Activated CD4-positive, alpha-beta T cell treated with anti-CD3 and anti-CD28 coated beads, Interleukin-2, amount 10 ng/mL, durations not matched to agents 24 days and 14 days (primary cell): ENCODE measurements at regions not wholly inside any gene's neighbourhood (a gene's known extent, or its start where the extent isn't known, plus 50 kb on each side); places are given as distances from the start of the nearest gene placed in this dataset.
"Not testable (repeated sequence)": the region's sequence is repeated elsewhere in the genome, so short reads cannot be mapped to it uniquely, and the experiment has no call there.

Experiments used
- DNase-seq: peaks from one replicate; pipeline ENCODE4 v3.0.0; 2022
- H3K27ac Mint-ChIP-seq: one replicate; pipeline ENCODE4 v1.8.0; 2022; ENCODE audit warnings: mild to moderate bottlenecking, mixed read lengths
- H3K27me3 Mint-ChIP-seq: one replicate; pipeline ENCODE4 v1.8.0; 2022; ENCODE audit warnings: mixed read lengths
- H3K36me3 Mint-ChIP-seq: one replicate; pipeline ENCODE4 v1.8.0; 2022; ENCODE audit warnings: low read depth, mild to moderate bottlenecking, mixed read lengths
- H3K4me1 Mint-ChIP-seq: one replicate; pipeline ENCODE4 v1.8.0; 2021; ENCODE audit warnings: mixed read lengths
- H3K4me3 Mint-ChIP-seq: one replicate; pipeline ENCODE4 v1.8.0; 2022; ENCODE audit warnings: mild to moderate bottlenecking, moderate library complexity, mixed read lengths
- H3K9me3 Mint-ChIP-seq: one replicate; pipeline ENCODE4 v1.8.0; 2021; ENCODE audit warnings: mixed read lengths
- intact Hi-C: fragments of 100-400 bp; cut with micrococcal nuclease; formaldehyde crosslinking; loops from one replicate; pipeline ENCODE4 v1.15.1; 2023

GRCh38 chr5:157963244-157963643 is 104.3 kb upstream of the CLINT1 start:
- no peak for DNase-seq
- H3K36me3 Mint-ChIP-seq: no peaks in the 10 kb centered on the region
- peaks cover 12% of the 10 kb centered on the region for H3K27me3 Mint-ChIP-seq
- H3K4me3 Mint-ChIP-seq: no peak overlapping the region
- no peak overlapping the region for H3K27ac Mint-ChIP-seq
- H3K9me3 Mint-ChIP-seq: no peaks in the 10 kb centered on the region
- H3K4me1 Mint-ChIP-seq: no peaks in the 10 kb centered on the region
- intact Hi-C loops: no loop called here

DNA sequence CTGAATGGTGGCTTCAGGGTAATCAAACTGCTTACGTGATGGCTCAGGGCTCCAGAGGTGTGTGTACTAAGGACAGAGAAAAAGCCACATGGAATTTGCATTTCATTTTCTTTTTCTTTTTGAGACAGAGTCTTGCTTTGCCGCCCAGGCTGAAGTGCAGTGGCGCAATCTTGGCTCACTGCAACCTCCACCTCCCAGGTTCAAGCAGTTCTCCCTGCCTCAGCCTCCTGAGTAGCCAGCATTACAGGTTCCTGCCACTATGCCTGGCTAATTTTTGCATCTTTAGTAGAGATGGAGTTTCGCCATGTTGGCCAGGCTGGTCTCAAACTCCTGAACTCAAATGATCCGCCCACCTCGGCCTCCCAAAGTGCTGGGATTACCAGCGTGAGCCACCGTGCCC is 103.7 kb upstream of the CLINT1 start:
- H3K36me3 Mint-ChIP-seq, H3K27ac Mint-ChIP-seq, H3K4me3 Mint-ChIP-seq, DNase-seq, H3K4me1 Mint-ChIP-seq, intact Hi-C loops, H3K9me3 Mint-ChIP-seq: not testable (repeated sequence)
- peaks cover 12% of the 10 kb centered on the region for H3K27me3 Mint-ChIP-seq

GRCh38 chr5:157961896-157962590 is 103.1 kb upstream of the CLINT1 start:
- no peaks in the 10 kb centered on the region for H3K4me1 Mint-ChIP-seq
- H3K36me3 Mint-ChIP-seq: no peaks in the 10 kb centered on the region
- no peak overlapping the region for H3K4me3 Mint-ChIP-seq
- DNase-seq: no peak
- no peak overlapping the region for H3K27ac Mint-ChIP-seq
- H3K9me3 Mint-ChIP-seq: no peaks in the 10 kb centered on the region
- intact Hi-C loops: no loop called here
- peaks cover 13% of the 10 kb centered on the region for H3K27me3 Mint-ChIP-seq

- peaks cover 2% of the 10 kb centered on the region for H3K4me1 Mint-ChIP-seq
- H3K4me3 Mint-ChIP-seq: no peak overlapping the region
- H3K9me3 Mint-ChIP-seq: no peaks in the 10 kb centered on the region
- DNase-seq: no peak
- no peak overlapping the region for H3K27ac Mint-ChIP-seq
- H3K36me3 Mint-ChIP-seq: no peaks in the 10 kb centered on the region
- H3K27me3 Mint-ChIP-seq: peaks cover 13% of the 10 kb centered on the region
- intact Hi-C loops: no loop called here
These were observed 102.2 kb upstream of the CLINT1 start for GRCh38 chr5:157961176-157961575.

DNA sequence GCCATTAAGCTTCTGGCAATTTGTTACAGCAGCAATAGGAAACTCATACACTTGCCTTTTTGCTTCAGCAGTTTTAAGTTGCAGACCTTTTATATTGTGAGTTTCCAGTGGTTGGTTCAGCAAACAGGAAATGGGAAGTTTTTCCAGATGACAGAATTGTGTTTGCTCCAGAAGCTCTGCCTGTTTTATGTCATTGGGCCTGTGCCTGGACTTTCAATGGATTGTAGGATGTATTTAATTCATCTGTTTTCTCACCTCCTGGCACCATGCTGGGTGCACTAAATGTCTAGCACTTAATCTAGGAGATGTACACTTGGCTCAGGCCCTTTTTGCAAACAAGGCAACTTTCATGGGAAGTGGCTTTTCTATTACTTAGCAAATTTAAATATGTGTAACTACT is 100.4 kb upstream of the CLINT1 start:
- peaks cover 2% of the 10 kb centered on the region for H3K4me1 Mint-ChIP-seq
- H3K27me3 Mint-ChIP-seq: peaks cover 15% of the 10 kb centered on the region
- no peak for DNase-seq
- no peak overlapping the region for H3K27ac Mint-ChIP-seq
- no peaks in the 10 kb centered on the region for H3K9me3 Mint-ChIP-seq
- H3K36me3 Mint-ChIP-seq: no peaks in the 10 kb centered on the region
- intact Hi-C loops: no loop called here
- H3K4me3 Mint-ChIP-seq: no peak overlapping the region

DNA sequence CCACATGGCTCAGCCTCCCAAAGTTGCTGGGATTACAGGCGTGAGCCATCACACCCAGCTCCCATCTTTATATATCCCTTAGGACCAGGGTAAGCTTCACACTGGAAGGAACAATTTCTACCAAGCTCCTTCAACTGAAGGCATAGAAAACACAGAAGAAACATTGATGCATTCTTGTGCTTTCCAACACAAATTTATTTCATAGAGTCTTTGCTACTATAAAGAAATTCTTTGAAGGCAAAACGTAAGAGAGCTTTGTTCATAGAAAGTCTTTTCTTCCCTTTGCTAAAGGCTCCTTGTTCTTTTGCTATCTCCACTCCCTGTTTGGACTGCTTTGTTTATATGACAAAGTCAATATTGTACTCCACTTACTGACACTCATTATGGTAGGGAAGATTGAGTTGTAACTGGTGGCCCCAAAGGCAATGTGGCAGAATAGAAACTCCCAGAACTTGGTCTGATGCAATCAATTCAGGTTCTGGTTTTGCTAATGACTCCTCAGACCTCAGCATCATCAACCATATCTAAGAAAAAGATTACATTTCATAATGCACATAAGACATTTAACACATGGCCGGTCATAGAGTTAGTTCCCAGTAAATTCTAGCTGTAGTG is 97.4 kb upstream of the CLINT1 start:
- peaks cover 2% of the 10 kb centered on the region for H3K4me1 Mint-ChIP-seq
- no peak overlapping the region for H3K4me3 Mint-ChIP-seq
- H3K9me3 Mint-ChIP-seq: no peaks in the 10 kb centered on the region
- peaks cover 18% of the 10 kb centered on the region for H3K27me3 Mint-ChIP-seq
- H3K36me3 Mint-ChIP-seq: no peaks in the 10 kb centered on the region
- no peak overlapping the region for H3K27ac Mint-ChIP-seq
- no peak for DNase-seq
- intact Hi-C loops: no loop called here

DNA sequence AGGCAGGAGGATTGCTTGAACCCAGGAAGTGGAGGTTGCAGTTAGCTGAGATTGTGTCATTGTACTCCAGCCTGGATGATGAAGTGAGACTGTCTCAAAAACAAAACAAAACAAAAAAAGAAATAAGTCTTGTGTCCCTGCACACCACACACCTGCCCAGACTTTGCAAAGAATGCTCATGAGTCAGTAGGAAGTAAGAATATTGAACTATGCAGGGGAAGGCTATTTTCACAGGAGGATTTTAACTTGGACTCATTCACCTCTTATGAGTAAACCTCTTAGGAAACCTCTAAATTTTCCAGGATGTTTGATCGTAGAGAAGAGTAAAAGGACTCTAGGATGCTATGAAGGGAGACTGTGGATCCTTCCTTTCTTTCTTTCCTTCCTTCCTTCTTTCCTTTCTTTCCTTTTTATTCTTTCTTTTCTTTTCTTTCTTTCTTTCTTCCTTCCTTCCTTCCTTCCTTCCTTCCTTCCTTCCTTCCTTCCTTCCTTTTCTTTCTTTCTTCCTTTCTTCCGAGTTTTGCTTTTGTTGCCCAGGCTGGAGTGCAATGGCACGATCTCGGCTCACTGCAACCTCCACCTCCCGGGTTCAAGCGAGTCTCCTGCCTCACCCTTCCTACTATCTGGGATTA is 96.7 kb upstream of the CLINT1 start:
- intact Hi-C loops: no loop called here
- Mint-ChIP-seq H3K4me1 (peaks cover 2% of the 10 kb centered on the region), H3K27ac (no peak overlapping the region)

GRCh38 chr5:157952374-157952685 is 93.4 kb upstream of the CLINT1 start:
- H3K27me3 Mint-ChIP-seq: peaks cover 11% of the 10 kb centered on the region

More for the DNA sequence above, 96.7 kb upstream of the CLINT1 start:
- Mint-ChIP-seq H3K36me3 (no peaks in the 10 kb centered on the region), H3K9me3 (no peaks in the 10 kb centered on the region), H3K4me3 (no peak overlapping the region), H3K27me3 (peaks cover 13% of the 10 kb centered on the region)
- no peak for DNase-seq

DNA sequence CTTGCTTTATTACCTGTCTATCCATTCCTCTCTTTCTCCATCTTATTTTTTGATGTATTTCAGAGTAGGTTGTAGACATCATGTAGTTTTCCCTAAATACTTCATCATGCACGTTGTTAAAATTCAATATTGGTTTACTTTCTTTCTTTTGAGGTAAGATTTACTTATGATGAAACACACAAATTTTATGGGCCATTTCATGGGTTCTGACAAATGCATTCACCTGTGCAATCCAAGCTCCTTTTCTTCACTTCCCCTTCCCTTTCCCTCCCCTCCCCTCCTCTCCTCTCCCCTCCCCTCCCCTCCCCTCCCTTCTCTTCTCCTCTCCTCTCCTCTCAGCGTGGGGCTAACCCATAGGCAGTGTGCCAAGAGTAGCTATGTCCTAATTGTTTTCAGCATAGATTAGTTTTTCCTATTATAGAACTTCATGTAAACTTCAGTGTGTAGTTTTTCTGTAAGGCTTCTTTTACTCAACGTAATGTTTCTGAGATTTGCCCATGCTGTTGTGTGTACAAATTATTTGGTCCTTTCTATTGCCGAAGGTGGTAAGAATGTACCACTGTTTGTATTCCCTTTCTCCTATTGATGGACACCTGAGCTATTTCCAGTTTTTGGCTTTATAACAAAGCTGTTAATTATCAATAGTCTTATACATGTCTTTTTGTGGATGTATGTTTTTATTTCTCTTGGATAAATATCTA is 92.9 kb upstream of the CLINT1 start:
- no peaks in the 10 kb centered on the region for H3K36me3 Mint-ChIP-seq
- no peaks in the 10 kb centered on the region for H3K9me3 Mint-ChIP-seq
- no peak overlapping the region for H3K27ac Mint-ChIP-seq
- intact Hi-C loops: no loop called here
- peaks cover 5% of the 10 kb centered on the region for H3K4me1 Mint-ChIP-seq
- H3K4me3 Mint-ChIP-seq: no peak overlapping the region
- no peak for DNase-seq
- H3K27me3 Mint-ChIP-seq: peaks cover 11% of the 10 kb centered on the region

More at GRCh38 chr5:157952374-157952685, 93.4 kb upstream of the CLINT1 start:
- Mint-ChIP-seq H3K4me1 (peaks cover 5% of the 10 kb centered on the region), H3K9me3 (no peaks in the 10 kb centered on the region), H3K36me3 (no peaks in the 10 kb centered on the region), H3K4me3 (no peak overlapping the region), H3K27ac (no peak overlapping the region)
- DNase-seq: no peak
- intact Hi-C loops: no loop called here

- Mint-ChIP-seq H3K9me3 (no peaks in the 10 kb centered on the region), H3K27ac (no peak overlapping the region), H3K4me1 (peaks cover 3% of the 10 kb centered on the region), H3K36me3 (no peaks in the 10 kb centered on the region), H3K27me3 (peaks cover 12% of the 10 kb centered on the region), H3K4me3 (no peak overlapping the region)
- intact Hi-C loops: no loop called here
- DNase-seq: no peak
These were observed 90.6 kb upstream of the CLINT1 start for GRCh38 chr5:157949520-157949919.

DNA sequence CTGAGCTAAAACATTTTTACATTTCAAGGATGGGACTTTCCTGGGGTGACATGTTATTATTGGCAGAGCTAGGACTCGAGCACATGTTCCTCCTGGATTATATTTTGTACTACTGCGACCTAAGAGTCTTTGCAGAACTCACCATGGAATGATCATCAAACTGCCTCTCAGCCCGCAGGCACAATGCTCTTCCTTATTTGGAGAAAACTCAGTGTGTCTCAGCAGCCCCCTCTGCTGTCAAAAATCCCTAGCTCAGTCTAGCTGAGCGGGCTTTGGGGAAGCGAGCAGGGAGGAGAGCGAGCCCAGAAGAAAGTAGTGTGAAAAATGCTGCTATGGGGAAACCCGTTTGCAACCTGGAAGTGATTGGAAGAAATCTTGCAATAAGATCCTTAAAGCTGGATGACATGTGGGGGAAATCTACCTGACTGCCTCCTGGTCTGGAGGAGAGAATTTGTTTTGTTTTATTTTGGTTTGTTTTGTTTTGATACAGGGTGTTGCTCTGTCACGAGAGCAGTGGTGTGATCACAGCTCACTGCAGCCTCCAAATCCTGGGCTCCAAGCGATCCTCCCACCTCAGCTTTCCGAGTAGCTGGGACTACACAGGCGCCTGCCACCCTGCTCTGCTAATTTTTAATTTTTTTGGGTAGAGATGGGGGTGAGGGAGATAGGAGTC is 89.9 kb upstream of the CLINT1 start:
- peak; percentile 94 for DNase-seq
- H3K4me1 Mint-ChIP-seq: peaks cover 3% of the 10 kb centered on the region
- H3K36me3 Mint-ChIP-seq: no peaks in the 10 kb centered on the region
- no peaks in the 10 kb centered on the region for H3K9me3 Mint-ChIP-seq
- no peak overlapping the region for H3K4me3 Mint-ChIP-seq
- intact Hi-C loops: loop anchor here (1.0 kb wide), 3 partner anchors 91 to 187 kb away; no protein-coding TSS in a partner anchor
- peaks cover 12% of the 10 kb centered on the region for H3K27me3 Mint-ChIP-seq
- H3K27ac Mint-ChIP-seq: no peak overlapping the region

- Mint-ChIP-seq H3K27ac (no peak overlapping the region), H3K9me3 (no peaks in the 10 kb centered on the region), H3K4me3 (no peak overlapping the region), H3K36me3 (no peaks in the 10 kb centered on the region), H3K4me1 (peaks cover 3% of the 10 kb centered on the region), H3K27me3 (peaks cover 12% of the 10 kb centered on the region)
- intact Hi-C loops: no loop called here
- no peak for DNase-seq
These were observed 88.2 kb upstream of the CLINT1 start for GRCh38 chr5:157947156-157947555.

DNA sequence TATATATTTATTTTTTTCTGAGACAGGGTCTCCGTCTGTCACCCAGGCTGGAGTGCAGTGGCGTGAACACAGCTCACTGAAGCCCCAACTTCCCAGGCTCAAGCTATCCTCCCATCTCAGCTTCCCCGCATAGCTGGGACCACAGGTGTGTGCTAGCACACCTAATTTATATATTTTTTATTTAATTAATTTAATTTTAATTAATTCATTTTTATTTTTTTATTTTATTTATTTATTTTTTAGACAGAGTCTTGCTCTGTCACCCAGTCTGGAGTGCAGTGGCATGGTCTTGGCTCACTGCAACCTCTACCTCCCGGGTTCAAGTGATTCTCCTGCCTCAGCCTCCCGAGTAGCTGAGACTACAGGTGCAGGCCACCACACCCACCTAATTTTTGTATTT is 86.9 kb upstream of the CLINT1 start:
- H3K9me3 Mint-ChIP-seq, H3K4me3 Mint-ChIP-seq, intact Hi-C loops: not testable (repeated sequence)

GRCh38 chr5:157944938-157945337 is 86.0 kb upstream of the CLINT1 start:
- Mint-ChIP-seq H3K9me3 (no peaks in the 10 kb centered on the region), H3K36me3 (no peaks in the 10 kb centered on the region), H3K4me1 (peaks cover 3% of the 10 kb centered on the region), H3K27ac (no peak overlapping the region), H3K4me3 (no peak overlapping the region), H3K27me3 (peaks cover 8% of the 10 kb centered on the region)
- intact Hi-C loops: no loop called here
- DNase-seq: no peak

More for the DNA sequence above, 86.9 kb upstream of the CLINT1 start:
- H3K4me1 Mint-ChIP-seq, H3K27me3 Mint-ChIP-seq, DNase-seq, H3K27ac Mint-ChIP-seq, H3K36me3 Mint-ChIP-seq: not testable (repeated sequence)
